ENCODE measurements at regions not wholly inside any gene's neighbourhood (a gene's known extent, or its start where the extent isn't known, plus 50 kb on each side); places are given as distances from the start of the nearest gene placed in this dataset.

DNA sequence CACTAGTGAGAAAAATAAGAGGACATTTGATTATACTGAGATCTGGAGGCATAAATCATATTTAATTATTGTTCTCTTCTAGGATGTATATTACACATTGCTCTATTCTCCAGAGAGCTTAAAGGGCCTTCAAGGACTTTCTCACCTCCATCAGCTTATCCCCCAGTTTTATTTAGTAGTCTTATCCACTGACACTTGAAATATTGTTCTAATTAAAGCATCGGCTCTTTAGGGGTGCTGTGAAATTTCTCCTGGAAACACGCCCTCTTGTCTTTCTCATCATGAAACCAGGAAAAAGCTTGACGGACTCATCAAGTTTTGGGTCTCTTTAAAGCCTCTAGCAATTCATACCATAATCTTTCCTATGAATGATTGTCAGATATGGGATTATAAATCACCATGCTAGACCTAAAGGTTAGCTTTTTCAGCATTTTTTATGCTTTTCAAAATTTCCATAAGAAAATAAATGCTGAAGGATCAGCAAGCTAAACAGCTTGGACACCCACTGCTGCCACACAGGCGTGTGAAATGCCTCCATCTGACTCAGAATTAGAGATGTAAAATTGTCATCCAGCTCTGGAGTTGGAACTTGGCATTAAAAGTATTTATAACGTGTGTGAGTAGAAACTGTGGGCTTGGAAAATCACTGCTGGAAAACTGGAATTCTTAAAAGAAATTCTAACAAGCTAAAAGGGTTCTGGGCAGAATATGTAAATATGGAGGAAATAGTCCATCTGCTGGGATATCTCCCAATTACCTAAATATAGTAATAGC lies 216.3 kb downstream of the CHRM2 start:
- Mint-ChIP-seq H3K4me1 (no peaks in the 10 kb centered on the region), H3K27me3 (no peaks in the 10 kb centered on the region), H3K36me3 (no peaks in the 10 kb centered on the region), H3K27ac (no peak overlapping the region), H3K9me3 (peaks cover 1 to 6% (median 4%) of the 10 kb centered on the region in 3 donors), H3K4me3 (no peak overlapping the region)

DNA sequence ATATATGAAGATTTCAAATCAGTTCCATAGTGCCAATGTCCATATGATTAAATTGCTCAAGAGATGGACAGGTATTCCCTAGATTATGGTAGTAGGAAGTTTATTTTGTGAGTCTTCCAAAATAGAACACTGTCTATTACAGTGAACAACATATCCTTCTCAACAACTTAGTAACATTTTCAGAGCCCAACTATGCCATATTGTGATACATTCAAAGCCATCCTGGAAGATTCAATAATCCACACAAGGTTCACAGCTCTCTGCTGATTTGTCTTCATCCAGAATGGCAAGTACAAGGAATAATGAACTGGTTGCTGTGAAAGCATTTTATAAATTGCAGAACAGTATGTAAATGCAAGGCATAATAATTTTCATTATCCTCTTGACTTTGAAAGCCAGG lies 213.9 kb downstream of the CHRM2 start:
- Mint-ChIP-seq H3K27ac (no peak overlapping the region), H3K4me1 (no peaks in the 10 kb centered on the region)

GRCh38 chr7:137081321-137082093 lies 213.1 kb downstream of the CHRM2 start:
- H3K27me3 Mint-ChIP-seq, result no peaks in the 10 kb centered on the region
- no peaks in the 10 kb centered on the region for H3K36me3 Mint-ChIP-seq
- H3K9me3 Mint-ChIP-seq, result peaks cover 1 to 11% (median 2%) of the 10 kb centered on the region in 3 donors
- H3K27ac Mint-ChIP-seq, result no peak overlapping the region
- no peaks in the 10 kb centered on the region for H3K4me1 Mint-ChIP-seq
- H3K4me3 Mint-ChIP-seq, result no peak overlapping the region

More for the DNA sequence above, 213.9 kb downstream of the CHRM2 start:
- H3K4me3 Mint-ChIP-seq, result no peak overlapping the region
- no peaks in the 10 kb centered on the region for H3K36me3 Mint-ChIP-seq
- H3K27me3 Mint-ChIP-seq, result no peaks in the 10 kb centered on the region
- peaks cover 1 to 11% (median 2%) of the 10 kb centered on the region in 3 donors for H3K9me3 Mint-ChIP-seq

- H3K36me3 Mint-ChIP-seq, result no peaks in the 10 kb centered on the region
- no peak overlapping the region for H3K4me3 Mint-ChIP-seq
- H3K4me1 Mint-ChIP-seq, result no peaks in the 10 kb centered on the region
- no peak overlapping the region for H3K27ac Mint-ChIP-seq
- H3K9me3 Mint-ChIP-seq, result peaks cover 1 to 11% (median 2%) of the 10 kb centered on the region in 3 donors
- no peaks in the 10 kb centered on the region for H3K27me3 Mint-ChIP-seq
These were observed 212.2 kb downstream of the CHRM2 start for GRCh38 chr7:137080516-137081203.

GRCh38 chr7:137078781-137079180 lies 210.3 kb downstream of the CHRM2 start:
- H3K27me3 Mint-ChIP-seq, result no peaks in the 10 kb centered on the region
- H3K36me3 Mint-ChIP-seq, result no peaks in the 10 kb centered on the region
- H3K27ac Mint-ChIP-seq, result no peak overlapping the region
- H3K4me3 Mint-ChIP-seq, result no peak overlapping the region
- H3K4me1 Mint-ChIP-seq, result no peaks in the 10 kb centered on the region
- peaks cover 0 to 11% (median 1%) of the 10 kb centered on the region in 3 donors for H3K9me3 Mint-ChIP-seq

- H3K36me3 Mint-ChIP-seq, result no peaks in the 10 kb centered on the region
- H3K4me1 Mint-ChIP-seq, result no peaks in the 10 kb centered on the region
- no peak overlapping the region for H3K27ac Mint-ChIP-seq
- no peak overlapping the region for H3K4me3 Mint-ChIP-seq
- H3K9me3 Mint-ChIP-seq, result peaks cover 1 to 11% (median 2%) of the 10 kb centered on the region in 3 donors
- H3K27me3 Mint-ChIP-seq, result no peaks in the 10 kb centered on the region
These were observed 206.1 kb downstream of the CHRM2 start for GRCh38 chr7:137074391-137075030.

DNA sequence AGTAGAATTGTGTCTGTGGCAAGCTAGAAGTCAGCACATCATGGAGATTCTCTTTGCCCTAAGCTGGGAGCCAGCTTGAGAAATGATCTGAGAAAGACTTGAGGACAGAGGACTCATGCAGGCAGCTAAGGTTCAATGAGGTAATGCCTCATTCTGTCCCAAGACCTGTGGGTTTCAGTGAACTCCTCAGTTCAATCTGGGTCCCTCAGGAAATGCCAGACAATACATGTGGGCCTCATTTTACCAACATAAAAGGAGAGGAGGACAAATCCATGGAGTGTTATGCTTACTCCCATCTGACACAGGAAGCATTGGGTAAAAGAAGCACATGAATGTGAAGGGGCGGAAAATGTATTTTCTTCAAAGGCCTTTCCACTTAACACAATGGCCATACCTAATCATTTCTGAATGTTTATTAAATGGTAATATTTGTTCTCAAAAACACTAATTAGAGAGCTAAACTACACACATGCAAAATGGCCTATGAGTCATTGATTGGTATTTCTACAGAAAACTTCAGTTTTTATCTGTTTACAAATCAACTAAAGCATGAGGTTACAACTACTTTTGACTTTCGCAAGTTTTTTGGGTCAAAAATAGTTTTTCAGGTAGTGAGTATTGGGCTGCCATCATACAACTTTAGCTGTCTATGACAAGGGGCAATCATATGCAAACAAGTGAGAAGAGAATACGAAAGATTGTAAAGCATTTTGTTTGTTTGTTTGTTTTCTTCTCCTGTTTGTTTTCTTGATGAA lies 205.3 kb downstream of the CHRM2 start:
- H3K4me1 Mint-ChIP-seq, result no peaks in the 10 kb centered on the region
- H3K27me3 Mint-ChIP-seq, result no peaks in the 10 kb centered on the region
- H3K27ac Mint-ChIP-seq, result no peak overlapping the region
- H3K4me3 Mint-ChIP-seq, result no peak overlapping the region
- no peaks in the 10 kb centered on the region for H3K36me3 Mint-ChIP-seq
- H3K9me3 Mint-ChIP-seq, result peaks cover 1 to 7% (median 2%) of the 10 kb centered on the region in 3 donors

Data from IgD-negative memory B cell (primary cell).